AG04450 (cell line): ENCODE measurements at regions not wholly inside any gene's neighbourhood (a gene's known extent, or its start where the extent isn't known, plus 50 kb on each side); places are given as distances from the start of the nearest gene placed in this dataset.

Experiments
- CTCF ChIA-PET: fragments of 300-600, 350-600 bp; formaldehyde crosslinking; extraction: SDS; loops from one replicate; lab custom pipeline; 2022; ENCODE audit warnings: antibody characterized with exemption, inconsistent platforms; lab: Charles Lee
- POLR2A ChIA-PET: fragments of 350-600 bp; formaldehyde crosslinking; extraction: SDS; loops from one replicate; lab custom pipeline; 2021; ENCODE audit warnings: antibody characterized with exemption, inconsistent platforms; lab: Yijun Ruan, JAX
- DNase-seq: peaks from one replicate; pipeline ENCODE4 v3.0.0-alpha.2; 2011; ENCODE audit warnings: low read depth, low spot score
- H3K27ac ChIP-seq: one replicate; pipeline ENCODE4 v1.5.1; 2012; ENCODE audit warnings: low read depth, low read length, control low read depth
- H3K27me3 ChIP-seq: one replicate; pipeline ENCODE4 v1.6.0; 2012; ENCODE audit warnings: low read length; ENCODE audit not compliant: control insufficient read depth, insufficient read depth
- H3K4me3 ChIP-seq: 2 replicates; pipeline ENCODE4 v1.5.1; 2011; ENCODE audit warnings: mild to moderate bottlenecking, low read depth, low read length, control low read depth
- H3K9me3 ChIP-seq: 2 replicates; pipeline ENCODE4 v1.5.1; 2012; ENCODE audit warnings: low read length; ENCODE audit not compliant: control insufficient read depth, insufficient read depth
- CTCF ChIP-seq: IDR thresholded peaks from 2 replicates; pipeline ENCODE4 v1.5.1; 2011; ENCODE audit warnings: low read depth, low read length, control low read depth, inconsistent platforms

DNA sequence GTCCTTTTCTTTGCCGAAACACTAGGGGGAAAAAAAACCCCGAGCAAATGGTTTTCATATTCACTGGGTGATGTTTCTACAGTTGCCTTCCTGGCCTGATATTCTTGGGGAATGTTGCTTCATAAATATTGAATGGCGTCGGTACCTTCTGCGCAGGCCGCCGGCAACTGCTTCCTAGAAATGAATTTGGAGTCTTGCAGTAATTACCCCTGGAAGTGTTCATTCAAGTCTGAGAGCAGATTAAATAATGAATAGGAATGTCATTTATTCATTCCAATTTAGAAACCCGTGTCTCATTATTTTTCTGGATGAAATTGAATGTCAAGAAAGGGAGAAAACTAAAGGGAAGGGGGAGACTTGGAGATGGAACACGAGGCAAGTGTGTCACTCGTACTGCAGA is 179.4 kb upstream of the KCNG1 start:
- POLR2A ChIA-PET, result no interaction called here
- no peak overlapping the region for H3K27ac ChIP-seq
- DNase-seq, result no peak
- peaks cover 4% of the 10 kb centered on the region for H3K27me3 ChIP-seq
- no peak for TF ChIP-seq CTCF
- CTCF ChIA-PET, result no interaction called here
- no peaks in the 10 kb centered on the region for H3K9me3 ChIP-seq
- H3K4me3 ChIP-seq, result no peak overlapping the region

- DNase-seq, result no peak
- CTCF ChIA-PET, result interaction anchor here (1.1 kb wide), 1 partner anchor 185 kb away, joined by 3 read pairs; no protein-coding TSS in a partner anchor
Observed at GRCh38 chr20:51199920-51200319, 177.0 kb upstream of the KCNG1 start.

GRCh38 chr20:51198876-51199523 is 176.1 kb upstream of the KCNG1 start:
- ChIA-PET POLR2A (no interaction called here), CTCF (interaction anchor here (1.1 kb wide), 1 partner anchor 184 kb away, joined by 3 read pairs; no protein-coding TSS in a partner anchor)
- H3K4me3 ChIP-seq, result no peak overlapping the region
- peaks cover 6% of the 10 kb centered on the region; the same call in 1 of the 2 replicates for H3K9me3 ChIP-seq
- no peak overlapping the region for H3K27ac ChIP-seq
- DNase-seq, result no peak
- peaks cover 4% of the 10 kb centered on the region for H3K27me3 ChIP-seq
- TF ChIP-seq CTCF, result no peak

More at GRCh38 chr20:51199920-51200319, 177.0 kb upstream of the KCNG1 start:
- Histone ChIP-seq H3K4me3 (no peak overlapping the region), H3K9me3 (peaks cover 6% of the 10 kb centered on the region; the same call in 1 of the 2 replicates), H3K27me3 (peaks cover 4% of the 10 kb centered on the region), H3K27ac (no peak overlapping the region)
- TF ChIP-seq CTCF, result no peak
- POLR2A ChIA-PET, result no interaction called here

GRCh38 chr20:51198238-51198637 is 175.3 kb upstream of the KCNG1 start:
- peaks cover 4% of the 10 kb centered on the region for H3K27me3 ChIP-seq
- POLR2A ChIA-PET, result no interaction called here
- CTCF ChIA-PET, result no interaction called here
- H3K27ac ChIP-seq, result no peak overlapping the region
- DNase-seq, result no peak
- H3K4me3 ChIP-seq, result no peak overlapping the region
- TF ChIP-seq CTCF, result no peak
- H3K9me3 ChIP-seq, result peaks cover 6% of the 10 kb centered on the region; the same call in 1 of the 2 replicates

DNA sequence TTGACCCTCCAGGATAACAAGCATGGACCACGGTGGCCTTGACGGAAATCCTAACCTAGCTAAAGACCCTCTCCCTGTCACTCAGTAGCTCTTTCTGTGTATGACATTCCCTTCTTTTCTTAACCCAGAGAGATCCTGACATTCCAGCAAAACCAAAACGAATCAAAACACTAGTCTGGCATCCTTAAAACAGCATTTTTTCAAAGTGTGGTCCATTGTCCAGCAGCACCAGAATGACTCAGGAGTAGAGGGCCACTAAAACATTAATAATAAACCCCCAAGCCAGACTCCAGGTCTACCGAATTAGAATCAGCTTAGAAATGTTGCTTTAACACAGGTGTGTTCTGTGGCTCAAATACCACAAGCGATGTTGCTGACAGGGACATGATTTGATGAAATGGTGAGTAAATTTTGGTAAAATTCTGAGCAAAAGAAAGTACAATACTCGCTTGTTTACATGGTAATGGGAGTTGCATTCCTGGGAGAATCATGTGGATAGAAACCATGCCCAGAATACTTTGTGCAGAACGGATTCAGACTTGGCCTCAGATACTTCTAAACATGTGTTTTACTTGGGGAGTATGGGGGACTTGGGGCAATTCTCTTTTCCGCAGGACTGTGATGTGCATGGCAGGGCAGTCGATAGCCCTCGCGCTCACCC is 174.2 kb upstream of the KCNG1 start:
- no peak for DNase-seq
- CTCF ChIA-PET, result no interaction called here
- no peak for TF ChIP-seq CTCF
- Histone ChIP-seq H3K27me3 (peaks cover 2% of the 10 kb centered on the region), H3K9me3 (peaks cover 6% of the 10 kb centered on the region; the same call in 1 of the 2 replicates), H3K4me3 (no peak overlapping the region), H3K27ac (no peak overlapping the region)
- POLR2A ChIA-PET, result no interaction called here
